Activated CD8-positive, alpha-beta memory T cell treated with anti-CD3 and anti-CD28 coated beads for 36 hours (primary cell): ENCODE measurements at regions not wholly inside any gene's neighbourhood (a gene's known extent, or its start where the extent isn't known, plus 50 kb on each side); places are given as distances from the start of the nearest gene placed in this dataset.

Experiments used
- CTCF ChIA-PET: fragments of 350-600 bp; sonication (Branson Sonifier 250); formaldehyde crosslinking; loops from one replicate; lab custom pipeline; 2021; ENCODE audit warnings: antibody characterized with exemption; lab: Charles Lee
- POLR2A ChIA-PET: fragments of 350-600 bp; sonication (Branson Sonifier 250); formaldehyde crosslinking; loops from one replicate; lab custom pipeline; 2021; ENCODE audit warnings: antibody characterized with exemption; lab: Charles Lee

GRCh38 chr3:87052499-87053260 lies 61.7 kb upstream of the VGLL3 start:
- POLR2A ChIA-PET, result no interaction called here
- CTCF ChIA-PET, result no interaction called here

GRCh38 chr3:87047852-87048251 lies 56.9 kb upstream of the VGLL3 start:
- ChIA-PET POLR2A (no interaction called here), CTCF (no interaction called here)

GRCh38 chr3:87046241-87046640 lies 55.3 kb upstream of the VGLL3 start:
- ChIA-PET POLR2A (no interaction called here), CTCF (no interaction called here)

GRCh38 chr3:87045473-87045872 lies 54.5 kb upstream of the VGLL3 start:
- CTCF ChIA-PET, result no interaction called here
- POLR2A ChIA-PET, result no interaction called here

- CTCF ChIA-PET, result no interaction called here
- POLR2A ChIA-PET, result no interaction called here
These were observed 53.9 kb upstream of the VGLL3 start for GRCh38 chr3:87044846-87045245.

GRCh38 chr3:87044409-87044808 lies 53.5 kb upstream of the VGLL3 start:
- ChIA-PET POLR2A (no interaction called here), CTCF (no interaction called here)

- ChIA-PET POLR2A (no interaction called here), CTCF (no interaction called here)
These were observed 50.2 kb upstream of the VGLL3 start for GRCh38 chr3:87041191-87041590.
